HepG2 (cell line): ENCODE measurements at regions not wholly inside any gene's neighbourhood (a gene's known extent, or its start where the extent isn't known, plus 50 kb on each side); places are given as distances from the start of the nearest gene placed in this dataset.

Experiments
- ATAC-seq: fragments of 200-7000 bp; cut with Tn5 transposase; 3 replicates; pipeline ENCODE4 v1.9.1; 2020; ENCODE audit warnings: mild to moderate bottlenecking, moderate library complexity
- BruUV-seq: library from RNA; stranded (reverse); fragments of 400-500 nt; replicated peaks from 2 replicates; lab custom pipeline; 2021; lab: Mats Ljungman, UMichigan
- CTCF ChIA-PET: fragments of 300-600 bp; formaldehyde crosslinking; extraction: SDS; loops from one replicate; lab custom pipeline; 2021; ENCODE audit warnings: low total read pairs, inconsistent platforms, low intra/inter-chr PET ratio; lab: Yijun Ruan, JAX
- POLR2A ChIA-PET: fragments of 350-600 bp; sonication (Branson Sonifier 250); formaldehyde crosslinking; loops from one replicate; lab custom pipeline; 2020; ENCODE audit warnings: antibody characterized with exemption, inconsistent platforms; lab: Yijun Ruan, JAX
- DNase-seq: peaks from one replicate; pipeline ENCODE4 v3.0.0-alpha.2; 2015; ENCODE audit warnings: low spot score
- FAIRE-seq: peaks from 3 replicates; lab custom pipeline; 2011; peaks lifted over from hg19 to GRCh38; lab: Jason Lieb, UNC
- H2AFZ ChIP-seq: one replicate; pipeline ENCODE4 v1.6.1; 2011; ENCODE audit warnings: low read length, inconsistent platforms
- H3K27ac ChIP-seq: fragments of 300-600 bp; 3 replicates; pipeline ENCODE4 v1.8.0; 2011; ENCODE audit warnings: mixed run types, mild to moderate bottlenecking, mixed read lengths, low read length, inconsistent platforms; ENCODE audit not compliant: insufficient read depth; ENCODE audit errors: extremely low read length
- H3K27me3 ChIP-seq, 2 experiments: fragments of 200-600 bp in 1 of 2; 2 replicates in 1 of 2; 3 replicates in 1 of 2; pipeline versions ENCODE4 v1.6.0 to v1.8.0; 2011; ENCODE audit warnings: low read length in 2 of 2, mild to moderate bottlenecking in 2 of 2, moderate library complexity in 2 of 2, inconsistent platforms in 1 of 2; ENCODE audit not compliant: insufficient read depth in 2 of 2, control insufficient read depth in 1 of 2
- H3K36me3 ChIP-seq, 2 experiments: fragments of 200-600 bp in 1 of 2; replicated peaks in 1 of 2; 2 replicates in 1 of 2; 3 replicates in 1 of 2; pipeline versions ENCODE4 v1.5.1 to v1.8.0; 2011; ENCODE audit warnings: low read length in 2 of 2, inconsistent platforms in 1 of 2; ENCODE audit not compliant: insufficient read depth in 2 of 2, control insufficient read depth in 1 of 2
- H3K4me1 ChIP-seq: 2 replicates; pipeline ENCODE4 v1.5.1; 2012; ENCODE audit warnings: low read length, inconsistent platforms; ENCODE audit not compliant: insufficient read depth
- H3K4me2 ChIP-seq: 2 replicates; pipeline ENCODE4 v1.6.0; 2011; ENCODE audit warnings: low read depth, low read length, inconsistent platforms
- H3K4me3 ChIP-seq, 3 experiments: fragments of 200-600 bp in 1 of 3; sonication (generic), shearing (Covaris generic) in 1 of 3; replicated peaks in 1 of 3; 2 replicates each; pipeline ENCODE4 v1.5.1; 2011 to 2016; ENCODE audit warnings: low read length in 3 of 3, inconsistent platforms in 2 of 3, low read depth in 2 of 3, mild to moderate bottlenecking in 2 of 3, control low read depth in 1 of 3, mixed read lengths in 1 of 3; ENCODE audit not compliant: insufficient read depth in 1 of 3
- H3K79me2 ChIP-seq: one replicate; pipeline ENCODE4 v1.6.1; 2011; ENCODE audit warnings: low read length, inconsistent platforms; ENCODE audit not compliant: insufficient read depth
- H3K9ac ChIP-seq: 2 replicates; pipeline ENCODE4 v1.6.0; 2011; ENCODE audit warnings: mild to moderate bottlenecking, low read depth, low read length, inconsistent platforms; ENCODE audit not compliant: insufficient read depth
- H3K9me3 ChIP-seq: 2 replicates; pipeline ENCODE4 v1.5.1; 2012; ENCODE audit warnings: mild to moderate bottlenecking, low read length
- H4K20me1 ChIP-seq: 2 replicates; pipeline ENCODE4 v1.6.0; 2011; ENCODE audit warnings: inconsistent platforms, mild to moderate bottlenecking, low read length, moderate library complexity; ENCODE audit not compliant: insufficient read depth
- AKAP8 ChIP-seq: sonication (generic); formaldehyde crosslinking; IDR thresholded peaks from 2 replicates; pipeline ENCODE4 v1.5.1; 2020; ENCODE audit warnings: mild to moderate bottlenecking, missing genetic modification reagents
- CCAR2 ChIP-seq: fragments of 200-400 bp; formaldehyde crosslinking; optimal IDR thresholded peaks from 2 replicates; pipeline ENCODE3; 2018; ENCODE audit warnings: low read depth, mild to moderate bottlenecking, low read length, moderate library complexity
- DNMT3B ChIP-seq: conservative IDR thresholded peaks from 2 replicates; pipeline ENCODE4 v1.6.1; 2016; ENCODE audit warnings: missing biosample characterization, control low read depth
- MAFK ChIP-seq, 2 experiments: IDR thresholded peaks in 1 of 2; conservative IDR thresholded peaks in 1 of 2; 2 replicates each; pipeline ENCODE4 v1.6.1; 2011; ENCODE audit warnings: improper control_type of control experiment in 2 of 2, low read length in 2 of 2
- NPAS2 ChIP-seq: sonication (generic); formaldehyde crosslinking; IDR thresholded peaks from 2 replicates; pipeline ENCODE4 v1.8.0; 2022; ENCODE audit warnings: mild to moderate bottlenecking, missing genetic modification reagents, borderline replicate concordance
- RNF2 ChIP-seq: fragments of 450-650 bp; conservative IDR thresholded peaks from 2 replicates; pipeline ENCODE4 v1.6.1; 2016; ENCODE audit warnings: low read depth
- XRCC5 ChIP-seq: fragments of 200-400 bp; formaldehyde crosslinking; optimal IDR thresholded peaks from 2 replicates; pipeline ENCODE3; 2017; ENCODE audit warnings: mild to moderate bottlenecking, low read length
- ZBTB10 ChIP-seq: sonication (generic); formaldehyde crosslinking; IDR thresholded peaks from 2 replicates; pipeline ENCODE4 v1.4.0; 2020; ENCODE audit warnings: missing genetic modification reagents, borderline replicate concordance
- ZNF724P ChIP-seq: sonication (generic); formaldehyde crosslinking; IDR thresholded peaks from 2 replicates; pipeline ENCODE4 v1.8.0; 2022; ENCODE audit warnings: missing genetic modification reagents, borderline replicate concordance
- ZNF816 ChIP-seq: sonication (generic); formaldehyde crosslinking; IDR thresholded peaks from 2 replicates; pipeline ENCODE4 v1.8.0; 2022; ENCODE audit warnings: missing genetic modification reagents, mild to moderate bottlenecking, borderline replicate concordance
- WGBS: methylation state at CpG from one replicate; pipeline ENCODE4 v1.1.6; 2017; ENCODE audit warnings: low lambda C conversion rate; 5-methylcytosine and 5-hydroxymethylcytosine counted together
- in situ Hi-C: cut with HindIII; loops from 2 replicates; pipeline ENCODE4 v1.10.0; 2017; ENCODE audit warnings: low pct_unique_long_range_greater_than_20kb; ENCODE audit not compliant: extremely low pct_ligation_motif_present
- intact Hi-C: fragments of 100-400 bp; cut with micrococcal nuclease; formaldehyde crosslinking; loops from one replicate; pipeline ENCODE4 v1.10.0; 2022; ENCODE audit not compliant: unreplicated experiment
- TF ChIP-seq, protein P1 (sequence below): conservative IDR thresholded peaks from 2 replicates; pipeline ENCODE4 v1.6.1; 2018; ENCODE audit warnings: missing genetic modification reagents

DNA sequence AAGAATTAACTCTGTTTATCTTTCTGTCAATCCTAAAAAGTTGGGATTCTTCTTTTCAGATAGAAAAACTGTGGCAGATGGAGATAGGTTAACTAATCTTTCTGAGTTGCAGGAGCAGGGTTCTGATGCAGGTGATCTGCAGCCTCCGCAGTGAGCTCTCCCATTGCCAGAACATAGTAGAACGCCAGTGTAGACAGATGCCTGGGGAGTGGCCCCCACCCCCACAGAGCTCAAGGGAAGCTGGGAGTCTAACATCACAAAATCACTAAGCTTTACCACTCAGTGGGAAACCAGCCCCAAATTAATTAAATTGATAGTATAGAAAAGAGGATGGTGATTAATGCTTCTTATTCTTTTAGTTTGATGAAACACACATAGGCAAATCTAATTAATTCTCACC, 295.0 kb upstream of the ATP10A start:
- H3K4me3 ChIP-seq: no peak overlapping the region
- no TSS peak for BruUV-seq
- H3K36me3 ChIP-seq: no peaks in the 10 kb centered on the region
- WGBS: 50% methylated on average over 2 of the region's 2 CpGs
- H3K4me1 ChIP-seq: no peaks in the 10 kb centered on the region
- DNase-seq (no peak), ATAC-seq (no peak)
- intact Hi-C loops: no loop called here
- H3K27me3 ChIP-seq: no peaks in the 10 kb centered on the region
- H2AFZ ChIP-seq: no peak overlapping the region
- no peak overlapping the region for H3K27ac ChIP-seq
- no peaks in the 10 kb centered on the region for H4K20me1 ChIP-seq
- in situ Hi-C loops: no loop called here
- H3K4me2 ChIP-seq: no peak overlapping the region
- no peak overlapping the region for H3K9ac ChIP-seq
- peaks cover 59% of the 10 kb centered on the region for H3K9me3 ChIP-seq
- POLR2A ChIA-PET: no interaction called here
- CTCF ChIA-PET: no interaction called here
- TF ChIP-seq ZBTB10 (CRISPR knock-in tag): no peak
- no peak for TF ChIP-seq NPAS2 (CRISPR knock-in tag)
- no peak for TF ChIP-seq DNMT3B (CRISPR knock-in tag)
- TF ChIP-seq CCAR2: no peak
- no peak for TF ChIP-seq ZNF724P (CRISPR knock-in tag)
- no peak for TF ChIP-seq RNF2
- TF ChIP-seq AKAP8 (CRISPR knock-in tag): no peak
- TF ChIP-seq XRCC5: no peak
- TF ChIP-seq, protein P1, sequence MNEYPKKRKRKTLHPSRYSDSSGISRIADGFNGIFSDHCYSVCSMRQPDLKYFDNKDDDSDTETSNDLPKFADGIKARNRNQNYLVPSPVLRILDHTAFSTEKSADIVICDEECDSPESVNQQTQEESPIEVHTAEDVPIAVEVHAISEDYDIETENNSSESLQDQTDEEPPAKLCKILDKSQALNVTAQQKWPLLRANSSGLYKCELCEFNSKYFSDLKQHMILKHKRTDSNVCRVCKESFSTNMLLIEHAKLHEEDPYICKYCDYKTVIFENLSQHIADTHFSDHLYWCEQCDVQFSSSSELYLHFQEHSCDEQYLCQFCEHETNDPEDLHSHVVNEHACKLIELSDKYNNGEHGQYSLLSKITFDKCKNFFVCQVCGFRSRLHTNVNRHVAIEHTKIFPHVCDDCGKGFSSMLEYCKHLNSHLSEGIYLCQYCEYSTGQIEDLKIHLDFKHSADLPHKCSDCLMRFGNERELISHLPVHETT: no peak
- no peak for TF ChIP-seq MAFK (conservative IDR thresholded peaks at IDR 0.05 in 1 of 2, IDR thresholded peaks at IDR 0.05 in 1 of 2; ENCODE audit: low read length in 2 of 2)
- no peak for TF ChIP-seq ZNF816 (CRISPR knock-in tag)
- TF ChIP-seq, all 625 proteins: peak for 0
- no peak for FAIRE-seq
- H3K79me2 ChIP-seq: no peaks in the 10 kb centered on the region
